ENCODE measurements at regions not wholly inside any gene's neighbourhood (a gene's known extent, or its start where the extent isn't known, plus 50 kb on each side); places are given as distances from the start of the nearest gene placed in this dataset.

GRCh38 chr4:20195071-20195885, 56.4 kb upstream of the SLIT2 start:
- TF ChIP-seq CTCF (IDR thresholded peaks at IDR 0.05) = no peak
- no peak for TF ChIP-seq POLR2AphosphoS5 (IDR thresholded peaks at IDR 0.05; ENCODE audit: low read depth, low read length)
- no peak for TF ChIP-seq SIN3A (IDR thresholded peaks at IDR 0.05; ENCODE audit: borderline replicate concordance, insufficient read depth, low read depth, low read length)

Measured in Panc1 (cell line).